NCI-H748 treated with DMSO at 0.1 percent for 48 hours (cell line): ENCODE measurements at regions not wholly inside any gene's neighbourhood (a gene's known extent, or its start where the extent isn't known, plus 50 kb on each side); places are given as distances from the start of the nearest gene placed in this dataset.
A peak's percentile ranks its signal among the peaks of the same experiment; 100 is the strongest.
"Not testable (repeated sequence)": the region's sequence is repeated elsewhere in the genome, so short reads cannot be mapped to it uniquely, and the experiment has no call there.

Experiments
- DNase-seq: peaks from one replicate; lab custom pipeline; 2025; lab: John Stamatoyannopoulos, UW

GRCh38 chr1:146411923-146412322, 183.1 kb upstream of the NOTCH2NLA start:
- not testable (repeated sequence) for DNase-seq

GRCh38 chr1:146409817-146410441, 181.1 kb upstream of the NOTCH2NLA start:
- DNase-seq, result not testable (repeated sequence)

GRCh38 chr1:146409116-146409801, 180.4 kb upstream of the NOTCH2NLA start:
- DNase-seq, result not testable (repeated sequence)

GRCh38 chr1:146401281-146401825, 172.5 kb upstream of the NOTCH2NLA start:
- DNase-seq, result not testable (repeated sequence)

- DNase-seq, result not testable (repeated sequence)
Measured at GRCh38 chr1:146400173-146401121, 171.6 kb upstream of the NOTCH2NLA start.

GRCh38 chr1:146399225-146399624, 170.4 kb upstream of the NOTCH2NLA start:
- not testable (repeated sequence) for DNase-seq

GRCh38 chr1:146396801-146397200, 168.0 kb upstream of the NOTCH2NLA start:
- DNase-seq, result not testable (repeated sequence)

- not testable (repeated sequence) for DNase-seq
Measured at GRCh38 chr1:146396242-146396641, 167.4 kb upstream of the NOTCH2NLA start.

GRCh38 chr1:146393796-146394195, 165.0 kb upstream of the NOTCH2NLA start:
- not testable (repeated sequence) for DNase-seq

GRCh38 chr1:146393154-146393553, 164.3 kb upstream of the NOTCH2NLA start:
- DNase-seq, result not testable (repeated sequence)

GRCh38 chr1:146389178-146389577, 160.4 kb upstream of the NOTCH2NLA start:
- not testable (repeated sequence) for DNase-seq

GRCh38 chr1:146387750-146388469, 159.1 kb upstream of the NOTCH2NLA start:
- not testable (repeated sequence) for DNase-seq

GRCh38 chr1:146386851-146387749, 158.3 kb upstream of the NOTCH2NLA start:
- peak; percentile 81 for DNase-seq

GRCh38 chr1:146381196-146381595, 152.4 kb upstream of the NOTCH2NLA start:
- DNase-seq, result not testable (repeated sequence)

- peak; percentile 84 for DNase-seq
Measured at GRCh38 chr1:146376708-146377496, 148.1 kb upstream of the NOTCH2NLA start.

GRCh38 chr1:146376309-146376707, 147.5 kb upstream of the NOTCH2NLA start:
- peak; percentile 43 for DNase-seq

- DNase-seq, result not testable (repeated sequence)
Measured at GRCh38 chr1:146375108-146375507, 146.3 kb upstream of the NOTCH2NLA start.

- not testable (repeated sequence) for DNase-seq
Measured at GRCh38 chr1:146369940-146370339, 141.1 kb upstream of the NOTCH2NLA start.

GRCh38 chr1:146355373-146355772, 126.6 kb upstream of the NOTCH2NLA start:
- not testable (repeated sequence) for DNase-seq
